C4-2B (cell line): ENCODE measurements at regions not wholly inside any gene's neighbourhood (a gene's known extent, or its start where the extent isn't known, plus 50 kb on each side); places are given as distances from the start of the nearest gene placed in this dataset.
A peak's percentile ranks its signal among the peaks of the same experiment; 100 is the strongest.

Experiments
- CTCF ChIP-seq: fragments of 450-650 bp; conservative IDR thresholded peaks from 2 replicates; pipeline ENCODE4 v1.5.1; 2017; ENCODE audit warnings: mild to moderate bottlenecking
- ZFX ChIP-seq: fragments of 450-650 bp; IDR thresholded peaks from 2 replicates; pipeline ENCODE4 v1.6.1; 2017

GRCh38 chr14:100384819-100385813 lies 62.0 kb downstream of the SLC25A47 start:
- TF ChIP-seq CTCF (peak; percentile 63), ZFX (no peak)
